HEK293T (cell line): ENCODE measurements at regions not wholly inside any gene's neighbourhood (a gene's known extent, or its start where the extent isn't known, plus 50 kb on each side); places are given as distances from the start of the nearest gene placed in this dataset.

Experiments
- CTCF ChIA-PET: fragments of 350-600 bp; formaldehyde crosslinking; extraction: SDS; loops from one replicate; lab custom pipeline; 2021; ENCODE audit warnings: antibody characterized with exemption, inconsistent platforms; lab: Yijun Ruan, JAX
- POLR2A ChIA-PET: fragments of 350-600 bp; formaldehyde crosslinking; extraction: SDS; loops from one replicate; lab custom pipeline; 2020; ENCODE audit warnings: antibody characterized with exemption, inconsistent platforms; lab: Yijun Ruan, JAX
- DNase-seq: peaks from one replicate; pipeline ENCODE4 v3.0.0; 2012; ENCODE audit warnings: mixed read lengths; ENCODE audit errors: extremely low spot score
- ARNT ChIP-seq: fragments of 450-650 bp; IDR thresholded peaks from 2 replicates; pipeline ENCODE4 v1.6.1; 2017; ENCODE audit warnings: mild to moderate bottlenecking
- BHLHE40 ChIP-seq: fragments of 450-650 bp; IDR thresholded peaks from 2 replicates; pipeline ENCODE4 v1.6.1; 2016; ENCODE audit warnings: mild to moderate bottlenecking, moderate library complexity, borderline replicate concordance
- CTBP1 ChIP-seq: fragments of 450-650 bp; IDR thresholded peaks from 2 replicates; pipeline ENCODE4 v1.6.1; 2016; ENCODE audit warnings: borderline replicate concordance
- ELF4 ChIP-seq: fragments of 450-650 bp; IDR thresholded peaks from 2 replicates; pipeline ENCODE4 v1.6.1; 2017; ENCODE audit warnings: antibody characterized with exemption
- FOXA1 ChIP-seq: fragments of 450-650 bp; IDR thresholded peaks from 2 replicates; pipeline ENCODE4 v1.6.1; 2016; ENCODE audit warnings: mild to moderate bottlenecking
- FOXK2 ChIP-seq: fragments of 450-650 bp; IDR thresholded peaks from 2 replicates; pipeline ENCODE4 v1.6.1; 2016; ENCODE audit warnings: mild to moderate bottlenecking
- FOXM1 ChIP-seq: fragments of 450-650 bp; IDR thresholded peaks from 2 replicates; pipeline ENCODE4 v1.6.1; 2017; ENCODE audit warnings: mild to moderate bottlenecking, borderline replicate concordance
- HDGF ChIP-seq: fragments of 450-650 bp; IDR thresholded peaks from 2 replicates; pipeline ENCODE4 v1.6.1; 2017; ENCODE audit warnings: antibody characterized with exemption, borderline replicate concordance
- L3MBTL2 ChIP-seq: fragments of 450-650 bp; conservative IDR thresholded peaks from 2 replicates; pipeline ENCODE4 v1.6.1; 2016; ENCODE audit warnings: mild to moderate bottlenecking
- LEF1 ChIP-seq: fragments of 450-650 bp; IDR thresholded peaks from 2 replicates; pipeline ENCODE4 v1.6.1; 2017; ENCODE audit warnings: mild to moderate bottlenecking, borderline replicate concordance
- NFRKB ChIP-seq: fragments of 450-650 bp; IDR thresholded peaks from 2 replicates; pipeline ENCODE4 v1.6.1; 2016; ENCODE audit warnings: mild to moderate bottlenecking, moderate library complexity
- PKNOX1 ChIP-seq: fragments of 450-650 bp; IDR thresholded peaks from 2 replicates; pipeline ENCODE4 v1.6.1; 2016
- SP1 ChIP-seq: fragments of 450-650 bp; IDR thresholded peaks from 2 replicates; pipeline ENCODE4 v1.6.1; 2017
- SUZ12 ChIP-seq: fragments of 450-650 bp; IDR thresholded peaks from 2 replicates; pipeline ENCODE4 v1.6.1; 2016; ENCODE audit warnings: mild to moderate bottlenecking
- TARDBP ChIP-seq: fragments of 450-650 bp; IDR thresholded peaks from 2 replicates; pipeline ENCODE4 v1.6.1; 2016
- ZNF384 ChIP-seq: fragments of 450-650 bp; IDR thresholded peaks from 2 replicates; pipeline ENCODE4 v1.6.1; 2016

- POLR2A ChIA-PET, result no interaction called here
- no peak for DNase-seq
- CTCF ChIA-PET, result no interaction called here
- TF ChIP-seq ARNT, result no peak
- no peak for TF ChIP-seq CTBP1
- no peak for TF ChIP-seq BHLHE40
- TF ChIP-seq FOXM1, result no peak
- no peak for TF ChIP-seq SUZ12
- TF ChIP-seq L3MBTL2, result no peak
- TF ChIP-seq FOXK2, result no peak
Measured at GRCh38 chr18:73758446-73758845, 389.2 kb downstream of the FBXO15 start.

- POLR2A ChIA-PET, result no interaction called here
- CTCF ChIA-PET, result no interaction called here
- TF ChIP-seq FOXM1 (no peak), FOXK2 (no peak), LEF1 (no peak), ELF4 (no peak), HDGF (no peak), SUZ12 (no peak), FOXA1 (no peak), TARDBP (no peak), ARNT (no peak)
- DNase-seq, result no peak
Measured at GRCh38 chr18:73756256-73757091, 391.2 kb downstream of the FBXO15 start.

GRCh38 chr18:73752965-73753364 lies 394.7 kb downstream of the FBXO15 start:
- no peak for TF ChIP-seq ELF4
- TF ChIP-seq CTBP1, result no peak
- TF ChIP-seq NFRKB, result no peak
- TF ChIP-seq PKNOX1, result no peak
- TF ChIP-seq BHLHE40, result no peak
- TF ChIP-seq L3MBTL2, result no peak
- no peak for TF ChIP-seq ZNF384
- no peak for TF ChIP-seq TARDBP
- TF ChIP-seq LEF1, result no peak
- no peak for TF ChIP-seq ARNT
- TF ChIP-seq HDGF, result no peak
- no peak for TF ChIP-seq SP1
- no peak for TF ChIP-seq FOXA1
- no peak for TF ChIP-seq SUZ12
- no peak for TF ChIP-seq FOXM1
- no peak for TF ChIP-seq FOXK2
- DNase-seq, result no peak
- ChIA-PET POLR2A (no interaction called here), CTCF (no interaction called here)

GRCh38 chr18:73752546-73752945 lies 395.1 kb downstream of the FBXO15 start:
- no peak for TF ChIP-seq BHLHE40
- ChIA-PET CTCF (no interaction called here), POLR2A (no interaction called here)
- no peak for DNase-seq

GRCh38 chr18:73750052-73750451 lies 397.6 kb downstream of the FBXO15 start:
- ChIA-PET POLR2A (no interaction called here), CTCF (no interaction called here)
- TF ChIP-seq FOXA1 (no peak), HDGF (no peak), SP1 (no peak), PKNOX1 (no peak), SUZ12 (no peak), L3MBTL2 (no peak), FOXK2 (no peak), BHLHE40 (no peak), TARDBP (no peak), NFRKB (no peak), CTBP1 (no peak), LEF1 (no peak), ZNF384 (no peak)
- no peak for DNase-seq

GRCh38 chr18:73749304-73749703 lies 398.3 kb downstream of the FBXO15 start:
- TF ChIP-seq FOXM1, result no peak
- TF ChIP-seq PKNOX1, result no peak
- TF ChIP-seq FOXK2, result no peak
- no peak for TF ChIP-seq ELF4
- no peak for TF ChIP-seq L3MBTL2
- TF ChIP-seq CTBP1, result no peak
- TF ChIP-seq TARDBP, result no peak
- no peak for TF ChIP-seq ZNF384
- no peak for TF ChIP-seq LEF1
- TF ChIP-seq BHLHE40, result no peak
- TF ChIP-seq FOXA1, result no peak
- TF ChIP-seq HDGF, result no peak
- TF ChIP-seq NFRKB, result no peak
- TF ChIP-seq SP1, result no peak
- no peak for TF ChIP-seq ARNT
- POLR2A ChIA-PET, result no interaction called here
- CTCF ChIA-PET, result no interaction called here
- DNase-seq, result no peak

GRCh38 chr18:73748731-73749130 lies 398.9 kb downstream of the FBXO15 start:
- ChIA-PET CTCF (no interaction called here), POLR2A (no interaction called here)
- TF ChIP-seq CTBP1, result no peak
- TF ChIP-seq TARDBP, result no peak
- TF ChIP-seq ARNT, result no peak
- TF ChIP-seq FOXK2, result no peak
- TF ChIP-seq ZNF384, result no peak
- TF ChIP-seq ELF4, result no peak
- no peak for TF ChIP-seq PKNOX1
- TF ChIP-seq BHLHE40, result no peak
- TF ChIP-seq FOXA1, result no peak
- TF ChIP-seq NFRKB, result no peak
- no peak for TF ChIP-seq SP1
- TF ChIP-seq L3MBTL2, result no peak
- DNase-seq, result no peak
